ENCODE measurements at regions not wholly inside any gene's neighbourhood (a gene's known extent, or its start where the extent isn't known, plus 50 kb on each side); places are given as distances from the start of the nearest gene placed in this dataset.

GRCh38 chr6:145031001-145031400 lies 704.3 kb downstream of the EPM2A start:
- Histone ChIP-seq H3K4me1 (ENCODE audit: insufficient read depth, low read length) (no peaks in the 10 kb centered on the region), H3K9ac (ENCODE audit: low read length) (no peak overlapping the region), H3K36me3 (ENCODE audit: insufficient read depth, low read length) (no peaks in the 10 kb centered on the region), H3K4me3 (ENCODE audit: low read depth in 1 of 2, low read length in 2 of 2) (no peak overlapping the region), H3K9me3 (ENCODE audit: low read length) (no peaks in the 10 kb centered on the region), H3K27ac (ENCODE audit: low read depth, low read length) (no peak overlapping the region), H3K27me3 (ENCODE audit: control insufficient read depth in 1 of 2, insufficient read depth in 2 of 2, low read length in 2 of 2) (no peaks in the 10 kb centered on the region)

- Histone ChIP-seq H3K4me3 (ENCODE audit: low read depth in 1 of 2, low read length in 2 of 2) (no peak overlapping the region), H3K9me3 (ENCODE audit: low read length) (no peaks in the 10 kb centered on the region), H3K27me3 (ENCODE audit: control insufficient read depth in 1 of 2, insufficient read depth in 2 of 2, low read length in 2 of 2) (no peaks in the 10 kb centered on the region), H3K36me3 (ENCODE audit: insufficient read depth, low read length) (no peaks in the 10 kb centered on the region), H3K4me1 (ENCODE audit: insufficient read depth, low read length) (no peaks in the 10 kb centered on the region), H3K27ac (ENCODE audit: low read depth, low read length) (no peak overlapping the region), H3K9ac (ENCODE audit: low read length) (no peak overlapping the region)
Observed at GRCh38 chr6:145031962-145032361, 703.4 kb downstream of the EPM2A start.

- Histone ChIP-seq H3K36me3 (ENCODE audit: insufficient read depth, low read length) (no peaks in the 10 kb centered on the region), H3K4me3 (ENCODE audit: low read depth in 1 of 2, low read length in 2 of 2) (no peak overlapping the region), H3K27me3 (ENCODE audit: control insufficient read depth in 1 of 2, insufficient read depth in 2 of 2, low read length in 2 of 2) (no peaks in the 10 kb centered on the region), H3K4me1 (ENCODE audit: insufficient read depth, low read length) (no peaks in the 10 kb centered on the region), H3K9me3 (ENCODE audit: low read length) (no peaks in the 10 kb centered on the region), H3K9ac (ENCODE audit: low read length) (no peak overlapping the region), H3K27ac (ENCODE audit: low read depth, low read length) (no peak overlapping the region)
Observed at GRCh38 chr6:145032562-145033145, 702.7 kb downstream of the EPM2A start.

GRCh38 chr6:145034664-145035063 lies 700.7 kb downstream of the EPM2A start:
- no peaks in the 10 kb centered on the region for H3K9me3 ChIP-seq (ENCODE audit: low read length)
- no peaks in the 10 kb centered on the region for H3K27me3 ChIP-seq (ENCODE audit: control insufficient read depth in 1 of 2, insufficient read depth in 2 of 2, low read length in 2 of 2)
- no peaks in the 10 kb centered on the region for H3K4me1 ChIP-seq (ENCODE audit: insufficient read depth, low read length)
- no peak overlapping the region for H3K27ac ChIP-seq (ENCODE audit: low read depth, low read length)
- H3K9ac ChIP-seq (ENCODE audit: low read length) = no peak overlapping the region
- H3K4me3 ChIP-seq (ENCODE audit: low read depth in 1 of 2, low read length in 2 of 2) = no peak overlapping the region
- no peaks in the 10 kb centered on the region for H3K36me3 ChIP-seq (ENCODE audit: insufficient read depth, low read length)

GRCh38 chr6:145036236-145036635 lies 699.1 kb downstream of the EPM2A start:
- Histone ChIP-seq H3K4me3 (ENCODE audit: low read depth in 1 of 2, low read length in 2 of 2) (no peak overlapping the region), H3K36me3 (ENCODE audit: insufficient read depth, low read length) (no peaks in the 10 kb centered on the region), H3K27me3 (ENCODE audit: control insufficient read depth in 1 of 2, insufficient read depth in 2 of 2, low read length in 2 of 2) (no peaks in the 10 kb centered on the region), H3K27ac (ENCODE audit: low read depth, low read length) (no peak overlapping the region), H3K4me1 (ENCODE audit: insufficient read depth, low read length) (no peaks in the 10 kb centered on the region), H3K9ac (ENCODE audit: low read length) (no peak overlapping the region), H3K9me3 (ENCODE audit: low read length) (no peaks in the 10 kb centered on the region)

GRCh38 chr6:145036848-145037567 lies 698.3 kb downstream of the EPM2A start:
- H3K27me3 ChIP-seq (ENCODE audit: control insufficient read depth in 1 of 2, insufficient read depth in 2 of 2, low read length in 2 of 2) = no peaks in the 10 kb centered on the region
- H3K27ac ChIP-seq (ENCODE audit: low read depth, low read length) = no peak overlapping the region
- H3K4me3 ChIP-seq (ENCODE audit: low read depth in 1 of 2, low read length in 2 of 2) = no peak overlapping the region
- H3K4me1 ChIP-seq (ENCODE audit: insufficient read depth, low read length) = no peaks in the 10 kb centered on the region
- H3K9me3 ChIP-seq (ENCODE audit: low read length) = no peaks in the 10 kb centered on the region
- H3K36me3 ChIP-seq (ENCODE audit: insufficient read depth, low read length) = no peaks in the 10 kb centered on the region
- no peak overlapping the region for H3K9ac ChIP-seq (ENCODE audit: low read length)

- H3K27ac ChIP-seq (ENCODE audit: low read depth, low read length) = no peak overlapping the region
Observed at GRCh38 chr6:145042559-145042958, 692.8 kb downstream of the EPM2A start.

GRCh38 chr6:145043926-145044500 lies 691.3 kb downstream of the EPM2A start:
- Histone ChIP-seq H3K9me3 (ENCODE audit: low read length) (no peaks in the 10 kb centered on the region), H3K9ac (ENCODE audit: low read length) (no peak overlapping the region), H3K4me1 (ENCODE audit: insufficient read depth, low read length) (peaks cover 8% of the 10 kb centered on the region), H3K36me3 (ENCODE audit: insufficient read depth, low read length) (no peaks in the 10 kb centered on the region), H3K27me3 (ENCODE audit: control insufficient read depth in 1 of 2, insufficient read depth in 2 of 2, low read length in 2 of 2) (no peaks in the 10 kb centered on the region), H3K27ac (ENCODE audit: low read depth, low read length) (no peak overlapping the region), H3K4me3 (ENCODE audit: low read depth in 1 of 2, low read length in 2 of 2) (no peak overlapping the region)

More at GRCh38 chr6:145042559-145042958, 692.8 kb downstream of the EPM2A start:
- H3K4me3 ChIP-seq (ENCODE audit: low read depth in 1 of 2, low read length in 2 of 2) = no peak overlapping the region
- peaks cover 8% of the 10 kb centered on the region for H3K4me1 ChIP-seq (ENCODE audit: insufficient read depth, low read length)
- H3K27me3 ChIP-seq (ENCODE audit: control insufficient read depth in 1 of 2, insufficient read depth in 2 of 2, low read length in 2 of 2) = no peaks in the 10 kb centered on the region
- H3K9me3 ChIP-seq (ENCODE audit: low read length) = no peaks in the 10 kb centered on the region
- no peaks in the 10 kb centered on the region for H3K36me3 ChIP-seq (ENCODE audit: insufficient read depth, low read length)
- no peak overlapping the region for H3K9ac ChIP-seq (ENCODE audit: low read length)

DNA sequence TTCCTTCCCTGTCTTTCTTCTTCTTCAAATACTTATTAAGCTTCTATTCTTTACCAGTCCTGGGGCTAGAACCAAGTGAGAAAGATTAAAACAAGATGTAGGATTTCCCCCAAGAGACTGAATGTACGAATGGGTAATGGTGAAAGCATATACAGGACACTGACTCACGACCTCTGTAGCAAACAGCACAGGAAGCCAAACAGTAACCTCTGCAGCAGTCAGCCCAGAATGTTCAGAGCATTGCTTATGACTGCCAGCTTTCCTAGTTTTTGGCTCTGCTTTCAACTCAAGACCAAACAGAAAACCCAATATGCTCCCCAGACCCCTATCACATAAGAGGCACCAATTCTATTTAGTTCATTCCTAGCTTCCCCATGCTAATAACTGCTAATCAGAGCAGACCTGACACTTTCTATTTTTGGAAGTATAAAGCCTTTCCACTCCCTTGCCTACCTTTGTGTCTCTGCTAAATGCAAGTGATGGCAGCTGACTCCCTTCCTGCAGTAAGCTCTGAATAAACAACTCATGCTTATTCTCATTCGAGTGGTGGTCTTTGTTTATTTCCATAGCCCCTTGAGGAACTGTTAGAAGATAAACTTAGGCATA lies 690.6 kb downstream of the EPM2A start:
- peaks cover 8% of the 10 kb centered on the region for H3K4me1 ChIP-seq (ENCODE audit: insufficient read depth, low read length)
- no peak overlapping the region for H3K9ac ChIP-seq (ENCODE audit: low read length)
- H3K9me3 ChIP-seq (ENCODE audit: low read length) = no peaks in the 10 kb centered on the region
- no peaks in the 10 kb centered on the region for H3K27me3 ChIP-seq (ENCODE audit: control insufficient read depth in 1 of 2, insufficient read depth in 2 of 2, low read length in 2 of 2)
- no peak overlapping the region for H3K4me3 ChIP-seq (ENCODE audit: low read depth in 1 of 2, low read length in 2 of 2)
- no peak overlapping the region for H3K27ac ChIP-seq (ENCODE audit: low read depth, low read length)
- no peaks in the 10 kb centered on the region for H3K36me3 ChIP-seq (ENCODE audit: insufficient read depth, low read length)

DNA sequence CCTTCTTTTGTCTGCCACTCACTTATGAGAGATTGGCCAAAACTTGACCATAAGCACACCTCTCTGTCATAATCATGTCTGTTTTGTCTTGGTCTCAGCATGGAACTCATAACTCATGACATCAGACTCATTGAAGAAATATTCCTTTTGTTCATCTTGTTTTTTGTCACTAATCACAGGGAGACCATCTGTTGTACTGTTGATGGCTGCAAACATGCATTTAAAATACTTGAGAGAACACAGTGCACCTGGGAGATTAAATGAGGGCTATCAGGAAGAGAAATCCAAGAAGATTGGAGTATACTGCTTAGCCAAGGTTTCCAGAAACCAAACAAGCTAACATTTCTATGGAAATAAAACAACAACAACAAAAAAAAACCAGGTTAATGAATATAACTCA lies 689.7 kb downstream of the EPM2A start:
- Histone ChIP-seq H3K9me3 (ENCODE audit: low read length) (no peaks in the 10 kb centered on the region), H3K4me1 (ENCODE audit: insufficient read depth, low read length) (peaks cover 8% of the 10 kb centered on the region), H3K36me3 (ENCODE audit: insufficient read depth, low read length) (no peaks in the 10 kb centered on the region), H3K4me3 (ENCODE audit: low read depth in 1 of 2, low read length in 2 of 2) (no peak overlapping the region), H3K27ac (ENCODE audit: low read depth, low read length) (no peak overlapping the region), H3K27me3 (ENCODE audit: control insufficient read depth in 1 of 2, insufficient read depth in 2 of 2, low read length in 2 of 2) (no peaks in the 10 kb centered on the region), H3K9ac (ENCODE audit: low read length) (no peak overlapping the region)

- Histone ChIP-seq H3K27ac (ENCODE audit: low read depth, low read length) (no peak overlapping the region), H3K9ac (ENCODE audit: low read length) (no peak overlapping the region), H3K9me3 (ENCODE audit: low read length) (no peaks in the 10 kb centered on the region), H3K4me1 (ENCODE audit: insufficient read depth, low read length) (peaks cover 8% of the 10 kb centered on the region), H3K4me3 (ENCODE audit: low read depth in 1 of 2, low read length in 2 of 2) (no peak overlapping the region), H3K27me3 (ENCODE audit: control insufficient read depth in 1 of 2, insufficient read depth in 2 of 2, low read length in 2 of 2) (no peaks in the 10 kb centered on the region), H3K36me3 (ENCODE audit: insufficient read depth, low read length) (no peaks in the 10 kb centered on the region)
Observed at GRCh38 chr6:145047891-145048290, 687.4 kb downstream of the EPM2A start.
